ENCODE measurements at regions not wholly inside any gene's neighbourhood (a gene's known extent, or its start where the extent isn't known, plus 50 kb on each side); places are given as distances from the start of the nearest gene placed in this dataset.

DNA sequence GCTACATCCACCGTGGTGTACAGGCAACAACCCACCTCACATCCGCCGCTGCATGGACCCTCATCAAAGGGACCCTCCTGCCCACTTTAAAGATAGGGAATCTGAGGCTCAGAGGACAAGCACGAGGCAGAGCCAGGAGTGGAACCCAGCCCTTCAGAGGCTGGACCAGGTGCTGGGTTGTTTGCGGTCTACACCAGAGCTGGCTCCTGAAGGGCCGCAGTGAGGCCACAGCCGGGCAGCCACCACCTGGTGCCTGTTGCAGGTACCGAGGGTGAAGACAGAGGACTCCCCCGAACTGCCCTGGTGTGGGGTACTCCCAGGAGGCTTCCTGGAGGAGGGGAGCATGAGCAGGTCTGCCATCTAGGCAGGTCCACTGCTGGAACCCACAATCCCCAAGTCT, 78.8 kb downstream of the DHCR7 start:
- H4K20me1 ChIP-seq (ENCODE audit: control insufficient read depth, extremely low read depth, insufficient read depth, low read length), result no peaks in the 10 kb centered on the region
- no peaks in the 10 kb centered on the region for H3K9me1 ChIP-seq (ENCODE audit: control insufficient read depth, extremely low read depth, insufficient read depth, low read length)
- H3K4me2 ChIP-seq (ENCODE audit: control insufficient read depth, extremely low read depth, insufficient read depth, low read depth, low read length), result no peak overlapping the region
- TF ChIP-seq EZH2 (IDR thresholded peaks at IDR 0.05; ENCODE audit: low read length), result no peak
- TF ChIP-seq, protein P1, sequence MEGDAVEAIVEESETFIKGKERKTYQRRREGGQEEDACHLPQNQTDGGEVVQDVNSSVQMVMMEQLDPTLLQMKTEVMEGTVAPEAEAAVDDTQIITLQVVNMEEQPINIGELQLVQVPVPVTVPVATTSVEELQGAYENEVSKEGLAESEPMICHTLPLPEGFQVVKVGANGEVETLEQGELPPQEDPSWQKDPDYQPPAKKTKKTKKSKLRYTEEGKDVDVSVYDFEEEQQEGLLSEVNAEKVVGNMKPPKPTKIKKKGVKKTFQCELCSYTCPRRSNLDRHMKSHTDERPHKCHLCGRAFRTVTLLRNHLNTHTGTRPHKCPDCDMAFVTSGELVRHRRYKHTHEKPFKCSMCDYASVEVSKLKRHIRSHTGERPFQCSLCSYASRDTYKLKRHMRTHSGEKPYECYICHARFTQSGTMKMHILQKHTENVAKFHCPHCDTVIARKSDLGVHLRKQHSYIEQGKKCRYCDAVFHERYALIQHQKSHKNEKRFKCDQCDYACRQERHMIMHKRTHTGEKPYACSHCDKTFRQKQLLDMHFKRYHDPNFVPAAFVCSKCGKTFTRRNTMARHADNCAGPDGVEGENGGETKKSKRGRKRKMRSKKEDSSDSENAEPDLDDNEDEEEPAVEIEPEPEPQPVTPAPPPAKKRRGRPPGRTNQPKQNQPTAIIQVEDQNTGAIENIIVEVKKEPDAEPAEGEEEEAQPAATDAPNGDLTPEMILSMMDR (optimal IDR thresholded peaks at IDR 0.05 in 1 of 3, IDR thresholded peaks at IDR 0.05 in 1 of 3, conservative IDR thresholded peaks at IDR 0.05 in 1 of 3; ENCODE audit: extremely low read depth in 1 of 3, insufficient read depth in 2 of 3, low read length in 3 of 3), result no peak
- no peak overlapping the region for H3K27ac ChIP-seq (ENCODE audit: control insufficient read depth, insufficient read depth, low read length)
- H2AFZ ChIP-seq (ENCODE audit: control insufficient read depth, low read length), result no peak overlapping the region
- no peak overlapping the region for H3K9ac ChIP-seq (ENCODE audit: control insufficient read depth, extremely low read depth, insufficient read depth, low read length)
- H3K4me1 ChIP-seq (ENCODE audit: control insufficient read depth, extremely low read depth, insufficient read depth, low read length), result no peaks in the 10 kb centered on the region
- DNase-seq (ENCODE audit: low read depth, low spot score) (no peak), FAIRE-seq (no peak)
- no peak overlapping the region for H3K4me3 ChIP-seq (ENCODE audit: control insufficient read depth in 2 of 3, extremely low read depth in 1 of 3, insufficient read depth in 2 of 3, low read depth in 1 of 3, low read length in 3 of 3)
- H3K9me3 ChIP-seq (ENCODE audit: control insufficient read depth, low read depth, low read length), result no peaks in the 10 kb centered on the region
- no peaks in the 10 kb centered on the region for H3K79me2 ChIP-seq (ENCODE audit: control insufficient read depth, insufficient read depth, low read length)
- no peaks in the 10 kb centered on the region for H3K27me3 ChIP-seq (ENCODE audit: control insufficient read depth, extremely low read depth, insufficient read depth, low read length)
- no peaks in the 10 kb centered on the region for H3K36me3 ChIP-seq (ENCODE audit: control insufficient read depth in 2 of 2, extremely low read depth in 1 of 2, insufficient read depth in 2 of 2, low read length in 2 of 2)
- dilution Hi-C loops (cut with MboI; ENCODE audit: extremely low pct_ligation_motif_present, low sequenced_read_pairs), result no loop called here

DNA sequence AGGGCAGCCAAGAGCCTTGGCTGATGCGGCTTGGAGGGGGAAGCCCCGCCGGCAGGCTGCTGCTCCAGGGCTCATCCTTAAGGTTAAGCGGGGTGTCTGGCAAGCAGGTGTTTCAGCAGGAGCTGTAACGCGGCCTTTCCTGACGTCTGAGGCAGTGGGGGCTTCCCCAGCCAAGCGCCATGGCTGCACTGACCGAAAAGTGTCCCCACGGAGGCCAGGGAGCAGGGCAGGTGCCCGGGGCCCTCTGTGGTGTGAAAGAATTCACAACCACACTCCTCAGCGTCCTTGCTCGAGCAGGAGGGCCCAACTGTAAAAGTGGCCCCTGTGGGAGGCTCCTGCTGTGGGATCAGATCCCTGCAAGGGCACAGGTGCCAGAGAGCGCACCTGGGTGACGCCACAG, 79.2 kb downstream of the DHCR7 start:
- Histone ChIP-seq H3K36me3 (ENCODE audit: control insufficient read depth in 2 of 2, extremely low read depth in 1 of 2, insufficient read depth in 2 of 2, low read length in 2 of 2) (no peaks in the 10 kb centered on the region), H3K27ac (ENCODE audit: control insufficient read depth, insufficient read depth, low read length) (no peak overlapping the region), H3K4me1 (ENCODE audit: control insufficient read depth, extremely low read depth, insufficient read depth, low read length) (no peaks in the 10 kb centered on the region), H3K79me2 (ENCODE audit: control insufficient read depth, insufficient read depth, low read length) (no peaks in the 10 kb centered on the region), H3K9me3 (ENCODE audit: control insufficient read depth, low read depth, low read length) (no peaks in the 10 kb centered on the region), H3K4me2 (ENCODE audit: control insufficient read depth, extremely low read depth, insufficient read depth, low read depth, low read length) (no peak overlapping the region), H2AFZ (ENCODE audit: control insufficient read depth, low read length) (no peak overlapping the region), H3K9me1 (ENCODE audit: control insufficient read depth, extremely low read depth, insufficient read depth, low read length) (no peaks in the 10 kb centered on the region), H3K27me3 (ENCODE audit: control insufficient read depth, extremely low read depth, insufficient read depth, low read length) (no peaks in the 10 kb centered on the region), H3K4me3 (ENCODE audit: control insufficient read depth in 2 of 3, extremely low read depth in 1 of 3, insufficient read depth in 2 of 3, low read depth in 1 of 3, low read length in 3 of 3) (no peak overlapping the region), H4K20me1 (ENCODE audit: control insufficient read depth, extremely low read depth, insufficient read depth, low read length) (no peaks in the 10 kb centered on the region), H3K9ac (ENCODE audit: control insufficient read depth, extremely low read depth, insufficient read depth, low read length) (no peak overlapping the region)
- FAIRE-seq (no peak), DNase-seq (ENCODE audit: low read depth, low spot score) (no peak)
- dilution Hi-C loops (cut with MboI; ENCODE audit: extremely low pct_ligation_motif_present, low sequenced_read_pairs), result no loop called here
- TF ChIP-seq EZH2 (IDR thresholded peaks at IDR 0.05; ENCODE audit: low read length), result no peak
- TF ChIP-seq, protein P1 (optimal IDR thresholded peaks at IDR 0.05 in 1 of 3, IDR thresholded peaks at IDR 0.05 in 1 of 3, conservative IDR thresholded peaks at IDR 0.05 in 1 of 3; ENCODE audit: extremely low read depth in 1 of 3, insufficient read depth in 2 of 3, low read length in 3 of 3), result no peak
